WTC11 (cell line): ENCODE measurements at regions not wholly inside any gene's neighbourhood (a gene's known extent, or its start where the extent isn't known, plus 50 kb on each side); places are given as distances from the start of the nearest gene placed in this dataset.

Experiments used
- CREB1 ChIP-seq: sonication (generic); formaldehyde crosslinking; IDR thresholded peaks from 2 replicates; pipeline ENCODE4 v1.8.0; 2023; ENCODE audit warnings: mild to moderate bottlenecking, missing genetic modification reagents
- CREM ChIP-seq: sonication (generic); formaldehyde crosslinking; IDR thresholded peaks from 2 replicates; pipeline ENCODE4 v1.8.1; 2022; ENCODE audit warnings: mild to moderate bottlenecking, missing genetic modification reagents, moderate library complexity
- CTCF ChIP-seq: fragments of 200-600 bp; IDR thresholded peaks from 2 replicates; pipeline ENCODE4 v1.8.0; 2022; ENCODE audit warnings: antibody characterized with exemption
- FOXK1 ChIP-seq: sonication (generic); formaldehyde crosslinking; IDR thresholded peaks from 2 replicates; pipeline ENCODE4 v1.8.0; 2022; ENCODE audit warnings: mild to moderate bottlenecking, moderate library complexity, missing genetic modification reagents
- HMGXB4 ChIP-seq: sonication (generic); formaldehyde crosslinking; IDR thresholded peaks from 2 replicates; pipeline ENCODE4 v1.8.1; 2023; ENCODE audit warnings: mild to moderate bottlenecking, moderate library complexity, missing genetic modification reagents
- MAX ChIP-seq: sonication (generic); formaldehyde crosslinking; IDR thresholded peaks from 2 replicates; pipeline ENCODE4 v1.8.0; 2022; ENCODE audit warnings: mild to moderate bottlenecking, missing genetic modification reagents
- SP1 ChIP-seq: sonication (generic); formaldehyde crosslinking; conservative IDR thresholded peaks from 2 replicates; pipeline ENCODE4 v1.8.1; 2022; ENCODE audit warnings: missing genetic modification reagents
- TCF7 ChIP-seq: sonication (generic); formaldehyde crosslinking; IDR thresholded peaks from 2 replicates; pipeline ENCODE4 v1.8.0; 2022; ENCODE audit warnings: mild to moderate bottlenecking, low read depth, missing genetic modification reagents, moderate library complexity
- ZBTB21 ChIP-seq: sonication (generic); formaldehyde crosslinking; IDR thresholded peaks from 2 replicates; pipeline ENCODE4 v1.8.1; 2023; ENCODE audit warnings: mild to moderate bottlenecking, missing genetic modification reagents, borderline replicate concordance
- ZNF121 ChIP-seq: sonication (generic); formaldehyde crosslinking; IDR thresholded peaks from 2 replicates; pipeline ENCODE4 v1.8.0; 2023; ENCODE audit warnings: missing genetic modification reagents
- ZNF425 ChIP-seq: fragments of 250-450 bp; sonication (Bioruptor Pico); conservative IDR thresholded peaks from 2 replicates; pipeline ENCODE4 v1.9.0; 2021; ENCODE audit warnings: mild to moderate bottlenecking

- TF ChIP-seq CTCF (no peak), TCF7 (CRISPR knock-in tag) (no peak), SP1 (CRISPR knock-in tag) (no peak), HMGXB4 (CRISPR knock-in tag) (no peak), CREM (CRISPR knock-in tag) (no peak), MAX (CRISPR knock-in tag) (no peak), FOXK1 (CRISPR knock-in tag) (no peak), ZBTB21 (CRISPR knock-in tag) (no peak), ZNF425 (CRISPR knock-in tag) (no peak), CREB1 (CRISPR knock-in tag) (no peak), ZNF121 (CRISPR knock-in tag) (no peak)
Measured at GRCh38 chr2:153394686-153395085, 83.9 kb downstream of the RPRM start.
